HG02763 (cell line): ENCODE measurements at regions not wholly inside any gene's neighbourhood (a gene's known extent, or its start where the extent isn't known, plus 50 kb on each side); places are given as distances from the start of the nearest gene placed in this dataset.
A peak's percentile ranks its signal among the peaks of the same experiment; 100 is the strongest.

Experiments
- ATAC-seq: cut with Tn5 transposase; IDR thresholded peaks from one replicate; pipeline ENCODE4 v1.9.1; 2021; ENCODE audit warnings: mild to moderate bottlenecking, moderate library complexity; ENCODE audit not compliant: unreplicated experiment

DNA sequence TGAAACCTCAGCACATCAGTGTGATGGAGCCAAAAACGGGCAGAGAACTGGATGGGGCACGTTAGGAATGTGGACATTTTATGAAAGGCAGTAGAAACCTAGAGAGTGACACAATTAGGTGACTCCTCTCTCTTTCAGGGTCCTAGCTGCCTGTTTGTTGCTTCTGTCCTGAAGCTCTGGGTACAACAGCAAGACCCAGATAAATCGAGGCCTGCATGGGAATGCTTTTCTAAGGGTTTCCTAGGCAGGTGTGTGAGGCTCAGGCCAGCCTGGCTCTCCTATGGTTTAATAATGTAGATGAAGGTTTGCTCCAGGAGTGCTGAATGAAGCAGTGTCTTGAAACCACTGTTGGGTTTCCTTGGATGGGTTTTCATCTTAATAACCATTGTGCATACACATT is 517.1 kb upstream of the RAB6C start:
- ATAC-seq, result no peak

GRCh38 chr2:129462967-129463366 is 516.5 kb upstream of the RAB6C start:
- no peak for ATAC-seq

GRCh38 chr2:129464036-129464435 is 515.4 kb upstream of the RAB6C start:
- ATAC-seq, result no peak

DNA sequence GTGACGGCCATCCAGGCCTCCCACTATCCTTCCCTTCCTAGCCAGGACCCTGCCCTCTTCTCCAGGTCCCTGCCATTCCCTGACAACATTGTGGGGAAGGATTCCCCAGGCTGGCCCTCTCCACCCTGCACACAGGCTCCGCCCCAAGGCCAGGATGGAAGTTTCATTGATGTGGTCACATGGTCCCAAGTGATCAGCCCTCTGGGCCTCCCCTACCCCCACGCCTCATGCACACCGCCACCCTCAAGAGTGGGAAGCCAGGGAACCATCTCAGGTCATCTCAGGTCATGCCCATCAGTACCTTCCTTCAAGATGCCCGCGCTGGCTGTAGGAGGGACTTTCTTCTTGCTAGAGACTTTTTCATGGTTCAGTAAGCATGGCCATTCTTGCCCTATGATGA is 514.8 kb upstream of the RAB6C start:
- ATAC-seq, result no peak

- no peak for ATAC-seq
Observed at GRCh38 chr2:129465045-129465444, 514.4 kb upstream of the RAB6C start.

DNA sequence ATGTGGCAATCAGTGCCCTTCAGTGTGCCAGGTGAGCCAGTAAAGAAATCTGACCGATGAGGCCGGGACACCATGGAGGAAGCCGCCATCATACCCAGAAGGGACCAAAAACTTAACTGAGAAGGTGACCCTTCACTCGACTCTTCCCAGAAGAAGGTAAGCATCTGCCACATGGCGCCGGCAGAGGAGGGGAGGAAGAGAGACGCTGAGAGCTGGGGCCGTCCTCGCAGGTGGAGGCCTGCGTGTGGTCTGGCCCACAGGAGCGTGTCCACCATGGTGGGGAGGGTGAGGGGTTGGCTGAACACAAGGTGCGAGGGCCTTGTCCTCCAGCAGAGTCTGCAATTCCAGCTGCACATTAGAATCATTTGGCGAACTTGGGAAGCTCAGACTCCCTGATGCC is 513.1 kb upstream of the RAB6C start:
- no peak for ATAC-seq

- no peak for ATAC-seq
Observed at GRCh38 chr2:129467012-129467779, 512.3 kb upstream of the RAB6C start.

- no peak for ATAC-seq
Observed at GRCh38 chr2:129467941-129468340, 511.5 kb upstream of the RAB6C start.

DNA sequence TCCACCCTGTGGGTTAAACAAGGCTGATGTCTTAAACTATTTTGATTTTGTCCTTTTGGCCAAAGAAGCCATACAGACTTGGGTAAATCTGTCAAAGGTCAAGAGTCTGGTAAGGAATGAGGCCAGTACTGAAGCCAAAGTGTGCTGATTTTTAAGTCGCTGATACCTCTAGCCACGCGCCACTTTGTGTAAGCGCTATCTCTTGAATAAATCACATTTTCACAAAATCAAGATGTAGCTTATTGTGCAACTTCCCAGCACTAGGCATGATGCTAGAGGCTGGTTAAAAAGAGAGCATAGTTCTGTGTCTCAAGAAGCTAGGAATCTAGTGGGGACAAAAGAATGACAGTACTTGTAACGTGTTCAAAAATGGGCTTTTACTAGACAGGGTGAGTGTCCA is 510.6 kb upstream of the RAB6C start:
- ATAC-seq, result no peak

DNA sequence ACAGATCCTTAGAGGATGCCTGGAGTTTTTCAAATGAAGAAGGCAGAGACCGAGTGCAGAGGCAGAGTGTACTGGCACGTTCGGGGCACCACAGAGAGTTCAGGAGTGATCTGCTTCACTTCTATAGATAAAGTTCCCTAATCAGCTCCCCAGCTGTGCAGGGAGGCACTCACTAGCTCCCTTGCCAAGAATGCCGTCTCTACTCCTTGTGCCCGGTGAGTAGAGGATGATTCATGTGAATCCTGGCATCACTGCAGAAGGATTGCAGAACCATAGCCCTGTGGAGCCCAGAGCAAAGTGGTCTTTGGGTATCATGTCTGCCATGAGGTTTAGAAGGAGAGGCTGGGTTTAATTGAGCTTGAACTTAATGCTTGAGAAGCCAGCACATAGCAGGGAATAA is 510.1 kb upstream of the RAB6C start:
- ATAC-seq, result no peak

DNA sequence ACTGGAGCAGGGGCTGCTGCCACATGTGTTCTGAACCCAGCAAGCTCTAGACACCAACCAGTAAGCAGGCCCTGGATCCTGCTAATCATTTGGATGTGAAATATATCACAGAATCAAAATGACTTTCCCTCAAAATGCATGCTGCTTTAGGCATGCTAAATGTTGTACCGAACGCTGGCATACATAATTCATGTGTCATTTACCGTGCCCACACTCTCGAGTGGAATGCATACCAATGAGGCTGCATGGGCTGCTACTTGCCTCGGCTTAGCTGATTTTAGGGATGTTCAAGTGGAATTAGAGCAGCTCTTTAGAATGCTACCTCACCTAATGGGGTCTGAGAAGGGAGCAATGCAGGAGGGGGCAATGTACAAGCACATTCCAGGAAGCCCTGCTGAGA is 509.6 kb upstream of the RAB6C start:
- no peak for ATAC-seq

GRCh38 chr2:129478902-129479517 is 500.5 kb upstream of the RAB6C start:
- no peak for ATAC-seq

GRCh38 chr2:129479892-129480291 is 499.6 kb upstream of the RAB6C start:
- ATAC-seq, result no peak

- no peak for ATAC-seq
Observed at GRCh38 chr2:129480790-129481189, 498.7 kb upstream of the RAB6C start.

DNA sequence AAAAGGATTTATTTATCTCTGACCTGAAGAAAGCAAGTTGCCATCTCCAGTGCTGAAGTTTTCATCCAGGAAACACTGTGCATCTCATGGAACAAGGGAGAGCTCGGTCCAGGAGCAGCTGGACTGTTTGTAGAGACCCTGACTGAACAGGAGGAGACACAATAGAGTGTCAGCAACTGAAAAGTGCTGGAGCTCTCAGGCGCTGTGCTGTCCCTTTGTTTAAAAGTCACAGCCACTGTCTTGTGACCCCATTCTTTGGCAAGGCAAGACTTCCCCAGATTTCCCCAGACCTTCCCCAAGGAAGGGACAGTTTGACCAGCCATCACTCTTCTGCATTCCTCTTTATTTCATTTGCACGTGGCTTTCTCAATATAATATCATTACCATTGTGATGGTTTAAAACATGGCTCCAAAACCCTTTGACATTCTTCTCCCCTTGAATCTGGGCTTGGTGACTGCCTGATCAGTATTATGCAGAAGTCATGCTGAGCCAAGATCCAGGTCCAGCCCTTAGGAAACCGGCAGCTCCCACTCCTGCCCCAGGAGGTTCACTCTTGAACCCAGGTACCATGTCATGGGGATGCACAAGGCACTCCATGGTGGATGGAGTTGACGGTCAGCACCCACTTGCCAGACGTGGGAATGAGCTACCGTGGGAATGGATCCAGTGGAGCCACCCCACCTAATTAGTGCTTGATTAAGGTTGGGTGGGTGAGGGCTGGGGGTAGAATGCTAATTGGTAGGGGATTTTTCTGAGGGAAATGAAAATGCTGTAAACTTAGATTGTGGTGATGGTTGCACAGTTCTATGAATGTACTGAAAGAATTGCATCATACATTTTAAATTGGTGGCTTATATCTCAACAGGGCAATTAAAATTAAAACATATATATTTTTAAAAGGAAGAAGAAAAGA is 497.9 kb upstream of the RAB6C start:
- ATAC-seq, result no peak

DNA sequence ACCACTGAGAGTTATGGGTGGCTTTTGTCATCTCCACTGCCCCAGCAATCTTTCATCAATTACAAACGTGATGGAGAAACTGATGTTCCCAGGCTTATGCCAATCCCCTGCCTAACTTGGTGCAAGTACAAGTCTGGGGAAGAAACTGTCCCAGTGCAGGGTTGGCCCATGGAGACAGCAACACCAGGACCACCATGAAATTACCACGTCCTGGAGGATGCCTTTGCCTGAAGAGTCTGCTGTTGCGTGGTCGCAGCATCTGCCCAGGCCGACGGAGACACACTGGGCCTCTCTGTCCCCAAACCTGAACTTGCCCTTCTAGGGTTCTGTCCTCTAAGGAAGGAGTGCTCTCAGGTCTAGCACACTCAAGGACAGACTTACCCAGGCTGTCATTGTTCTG is 496.8 kb upstream of the RAB6C start:
- ATAC-seq, result no peak

- peak; percentile 76 for ATAC-seq
Observed at GRCh38 chr2:129483366-129483765, 496.1 kb upstream of the RAB6C start.

DNA sequence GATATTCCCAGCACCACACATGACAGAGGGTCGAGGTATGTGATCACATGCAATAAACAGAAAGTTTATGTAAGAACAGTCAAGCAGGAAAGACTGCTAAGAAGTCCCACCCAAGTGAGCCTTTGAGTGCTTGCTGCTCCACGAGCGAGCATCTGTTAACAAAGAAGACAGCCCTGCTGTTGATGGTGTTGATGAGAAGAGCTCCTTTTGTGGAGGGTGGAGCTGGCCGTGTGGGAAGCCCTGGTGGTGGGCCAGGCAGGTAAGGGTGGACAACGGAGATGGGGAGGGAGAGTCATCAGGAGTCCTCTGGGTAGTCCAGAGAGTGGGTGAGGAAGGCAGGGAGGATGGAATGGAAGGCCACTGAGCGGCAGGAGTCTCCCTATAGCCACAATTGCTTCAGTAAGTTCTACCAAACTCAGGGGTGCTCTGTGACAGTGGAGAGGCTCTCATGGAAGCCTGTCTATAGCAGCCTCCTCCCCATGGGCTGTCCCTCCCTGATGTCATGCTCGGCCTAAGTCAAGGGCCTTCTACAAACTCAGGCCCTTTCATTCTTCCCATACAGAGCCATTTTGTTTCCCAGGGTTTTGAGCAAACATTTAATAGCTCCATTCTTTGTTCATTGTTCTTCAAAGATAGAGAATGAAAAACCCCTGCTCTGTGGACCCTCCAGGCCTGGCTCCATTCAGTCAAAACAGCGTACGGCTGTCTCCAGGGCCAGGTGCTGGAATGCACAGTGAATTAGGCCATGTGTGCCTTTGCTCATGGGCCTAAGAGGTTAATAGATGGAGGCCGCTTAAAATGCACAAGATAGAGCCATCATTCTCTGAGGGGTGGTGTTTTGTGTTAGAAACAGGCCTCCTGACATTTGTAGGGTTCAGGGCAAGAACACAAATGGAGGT is 494.2 kb upstream of the RAB6C start:
- no peak for ATAC-seq

DNA sequence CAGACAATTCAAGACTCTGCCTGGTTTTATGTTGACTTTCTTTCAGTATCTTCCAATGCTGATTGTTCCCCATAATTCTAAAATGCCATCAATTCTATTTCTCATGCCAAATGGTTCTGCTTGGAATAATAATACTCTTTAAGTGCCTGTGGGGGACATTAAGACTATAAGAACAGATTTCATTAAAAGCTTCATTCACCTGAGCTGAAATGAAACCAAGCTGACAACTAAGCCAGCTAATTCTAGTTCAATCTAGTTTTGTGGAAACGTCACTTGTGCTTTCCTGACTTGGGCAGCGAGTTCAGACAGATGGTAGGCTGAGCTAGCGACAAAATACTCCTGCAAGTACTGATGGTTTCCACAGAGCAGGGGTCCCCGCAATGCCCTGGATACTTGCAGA is 491.1 kb upstream of the RAB6C start:
- no peak for ATAC-seq

GRCh38 chr2:129490641-129491040 is 488.8 kb upstream of the RAB6C start:
- no peak for ATAC-seq

- no peak for ATAC-seq
Observed at GRCh38 chr2:129491308-129491707, 488.2 kb upstream of the RAB6C start.
